H1 (cell line): ENCODE measurements at regions not wholly inside any gene's neighbourhood (a gene's known extent, or its start where the extent isn't known, plus 50 kb on each side); places are given as distances from the start of the nearest gene placed in this dataset.

Source experiments
- CTCF ChIA-PET: fragments of 300-600 bp; sonication (Branson Sonifier 250); formaldehyde crosslinking; loops from one replicate; lab custom pipeline; 2021; ENCODE audit not compliant: partially characterized antibody; lab: Charles Lee
- POLR2A ChIA-PET: fragments of 300-600 bp; sonication (Branson Sonifier 250); formaldehyde crosslinking; loops from one replicate; lab custom pipeline; 2021; ENCODE audit warnings: inconsistent platforms; ENCODE audit not compliant: partially characterized antibody; lab: Charles Lee
- DNase-seq, 2 experiments: peaks; one replicate each; pipeline versions ENCODE4 v3.0.0 to v3.0.0-alpha.2; 2010 to 2022; ENCODE audit warnings: low spot score in 2 of 2, low read depth in 1 of 2, mixed read lengths in 1 of 2
- FAIRE-seq: peaks from 2 replicates; lab custom pipeline; 2011; peaks lifted over from hg19 to GRCh38; lab: Jason Lieb, UNC
- H2AFZ ChIP-seq: 2 replicates; pipeline ENCODE4 v1.8.1; 2012; ENCODE audit warnings: low read length, inconsistent platforms
- H2AK5ac ChIP-seq: 2 replicates; pipeline ENCODE4 v1.6.1; 2013; ENCODE audit warnings: low read depth, low read length
- H2BK120ac ChIP-seq: replicated peaks from 2 replicates; pipeline ENCODE3; 2013; ENCODE audit warnings: low read depth, low read length, inconsistent platforms
- H2BK12ac ChIP-seq: 2 replicates; pipeline ENCODE4 v1.6.1; 2013; ENCODE audit warnings: low read depth, low read length
- H2BK15ac ChIP-seq: 2 replicates; pipeline ENCODE4 v1.6.1; 2013; ENCODE audit warnings: low read length
- H2BK20ac ChIP-seq: 2 replicates; pipeline ENCODE4 v1.6.1; 2013; ENCODE audit warnings: low read length
- H2BK5ac ChIP-seq: 2 replicates; pipeline ENCODE4 v1.6.1; 2013; ENCODE audit warnings: low read depth, low read length
- H3K14ac ChIP-seq: 2 replicates; pipeline ENCODE4 v1.6.1; 2013; ENCODE audit warnings: inconsistent platforms; ENCODE audit not compliant: insufficient read length
- H3K18ac ChIP-seq: 2 replicates; pipeline ENCODE4 v1.6.1; 2013; ENCODE audit warnings: low read length; ENCODE audit errors: extremely low read depth
- H3K23ac ChIP-seq: 2 replicates; pipeline ENCODE4 v1.6.1; 2013; ENCODE audit warnings: inconsistent platforms; ENCODE audit not compliant: insufficient read length
- H3K23me2 ChIP-seq: 2 replicates; pipeline ENCODE4 v1.6.1; 2013; ENCODE audit warnings: low read depth, low read length
- H3K27ac ChIP-seq: 2 replicates; pipeline ENCODE4 v1.6.1; 2011; ENCODE audit warnings: low read depth, low read length, inconsistent platforms
- H3K27me3 ChIP-seq, 4 experiments: replicated peaks in 1 of 4; 1 replicate in 1 of 4; 2 replicates in 3 of 4; pipeline versions ENCODE4 v1.6.1 to v1.8.1; 2011 to 2013; ENCODE audit warnings: low read length in 3 of 4, mild to moderate bottlenecking in 3 of 4, inconsistent platforms in 2 of 4, mixed read lengths in 2 of 4, moderate library complexity in 1 of 4; ENCODE audit not compliant: control insufficient read depth in 3 of 4, insufficient read depth in 3 of 4; ENCODE audit errors: extremely low read depth in 1 of 4
- H3K36me3 ChIP-seq, 4 experiments: 2 replicates each; pipeline versions ENCODE4 v1.6.1 to v1.8.1; 2011 to 2013; ENCODE audit warnings: mild to moderate bottlenecking in 4 of 4, low read length in 3 of 4, moderate library complexity in 2 of 4, control low read depth in 1 of 4, inconsistent platforms in 1 of 4; ENCODE audit not compliant: insufficient read depth in 4 of 4, control insufficient read depth in 2 of 4
- H3K4ac ChIP-seq: replicated peaks from 2 replicates; pipeline ENCODE3; 2013; ENCODE audit warnings: low read length, low read depth, mixed read lengths, inconsistent platforms; ENCODE audit not compliant: insufficient read length
- H3K4me1 ChIP-seq, 4 experiments: replicated peaks in 1 of 4; 1 replicate in 1 of 4; 2 replicates in 3 of 4; pipeline versions ENCODE4 v1.6.1 to v1.8.1; 2011 to 2013; ENCODE audit warnings: low read length in 3 of 4, inconsistent platforms in 2 of 4, mixed read lengths in 1 of 4; ENCODE audit not compliant: insufficient read depth in 4 of 4, control insufficient read depth in 3 of 4
- H3K4me2 ChIP-seq, 2 experiments: 2 replicates each; pipeline versions ENCODE4 v1.6.1 to v1.8.1; 2011 to 2013; ENCODE audit warnings: low read depth in 2 of 2, low read length in 2 of 2, control low read depth in 1 of 2, inconsistent platforms in 1 of 2, mild to moderate bottlenecking in 1 of 2; ENCODE audit not compliant: insufficient read depth in 1 of 2
- H3K4me3 ChIP-seq, 4 experiments: fragments of 200-600, 300-600 bp in 1 of 4; sonication (generic), shearing (Covaris generic), sonication (Bioruptor Twin) in 1 of 4; 2 replicates each; pipeline versions ENCODE4 v1.5.1 to v1.8.1; 2011 to 2016; ENCODE audit warnings: low read length in 4 of 4, low read depth in 3 of 4, control low read depth in 2 of 4, inconsistent platforms in 2 of 4, mild to moderate bottlenecking in 2 of 4, mixed read lengths in 1 of 4, moderate library complexity in 1 of 4; ENCODE audit not compliant: insufficient read depth in 2 of 4; ENCODE audit errors: extremely low read depth in 1 of 4
- H3K56ac ChIP-seq: replicated peaks from 2 replicates; pipeline ENCODE3; 2013; ENCODE audit warnings: low read depth, mild to moderate bottlenecking, mixed read lengths, low read length, inconsistent platforms; ENCODE audit not compliant: insufficient read length
- H3K79me1 ChIP-seq: 2 replicates; pipeline ENCODE4 v1.6.1; 2013; ENCODE audit warnings: low read depth, low read length, control low read depth
- H3K79me2 ChIP-seq, 2 experiments: 2 replicates each; pipeline versions ENCODE4 v1.6.1 to v1.8.1; 2012 to 2013; ENCODE audit warnings: low read length in 2 of 2, mild to moderate bottlenecking in 2 of 2, inconsistent platforms in 1 of 2; ENCODE audit not compliant: insufficient read depth in 2 of 2, control insufficient read depth in 1 of 2
- H3K9ac ChIP-seq, 4 experiments: replicated peaks in 1 of 4; 1 replicate in 1 of 4; 2 replicates in 3 of 4; pipeline versions ENCODE4 v1.6.1 to v1.8.1; 2011 to 2013; ENCODE audit warnings: low read depth in 3 of 4, low read length in 3 of 4, control low read depth in 2 of 4, mild to moderate bottlenecking in 2 of 4, moderate library complexity in 2 of 4, inconsistent platforms in 1 of 4; ENCODE audit errors: extremely low read depth in 1 of 4
- H3K9me3 ChIP-seq, 2 experiments: 2 replicates each; pipeline versions ENCODE4 v1.6.1 to v1.8.1; 2012 to 2013; ENCODE audit warnings: mild to moderate bottlenecking in 2 of 2, moderate library complexity in 2 of 2, control low read depth in 1 of 2, inconsistent platforms in 1 of 2, low read depth in 1 of 2, low read length in 1 of 2, mixed read lengths in 1 of 2; ENCODE audit not compliant: insufficient read depth in 2 of 2
- H4K20me1 ChIP-seq, 2 experiments: replicated peaks in 1 of 2; 2 replicates each; pipeline versions ENCODE3 to v1.8.1; 2011 to 2013; ENCODE audit warnings: inconsistent platforms in 2 of 2, low read length in 2 of 2, mild to moderate bottlenecking in 1 of 2; ENCODE audit not compliant: insufficient read depth in 2 of 2, control insufficient read depth in 1 of 2
- H4K5ac ChIP-seq: 2 replicates; pipeline ENCODE4 v1.6.1; 2013; ENCODE audit warnings: low read length, low read depth, mixed read lengths, inconsistent platforms; ENCODE audit not compliant: insufficient read length
- H4K8ac ChIP-seq: 2 replicates; pipeline ENCODE4 v1.8.0; 2013; ENCODE audit warnings: mild to moderate bottlenecking, moderate library complexity, low read length, inconsistent platforms; ENCODE audit not compliant: insufficient read depth; ENCODE audit errors: extremely low read depth
- H4K91ac ChIP-seq: replicated peaks from 2 replicates; pipeline ENCODE3; 2013; ENCODE audit warnings: low read length, mixed read lengths, inconsistent platforms; ENCODE audit not compliant: insufficient read length
- CHD1 ChIP-seq: IDR thresholded peaks from 2 replicates; pipeline ENCODE4 v1.6.1; 2012; ENCODE audit warnings: low read depth, low read length, improper control_type of control experiment
- WGBS, 2 experiments: shearing (Covaris generic) in 1 of 2; methylation state at CpG; one replicate each; pipeline versions ENCODE4 v1.1.6 to v1.1.7; 2013 to 2015; ENCODE audit warnings: low lambda C conversion rate in 2 of 2, mixed read lengths in 2 of 2, inconsistent platforms in 1 of 2, low coverage in 1 of 2, missing lambda C conversion rate in 1 of 2; ENCODE audit not compliant: insufficient replicate concordance in 2 of 2, insufficient coverage in 1 of 2, insufficient read length in 1 of 2; ENCODE audit errors: extremely low coverage in 1 of 2, missing lambda C conversion rate in 1 of 2; 5-methylcytosine and 5-hydroxymethylcytosine counted together

GRCh38 chr9:11097020-11097419 is 484.2 kb upstream of the PTPRD start:
- Histone ChIP-seq H2BK20ac (no peak overlapping the region), H3K23me2 (no peaks in the 10 kb centered on the region), H4K20me1 (peaks cover 0 to 1% of the 10 kb centered on the region in 2 experiments), H3K18ac (no peak overlapping the region), H4K5ac (no peak overlapping the region), H3K14ac (no peak overlapping the region), H3K79me2 (no peaks in the 10 kb centered on the region), H3K4me1 (no peaks in the 10 kb centered on the region), H3K4ac (no peak overlapping the region), H2AK5ac (no peak overlapping the region), H4K91ac (no peak overlapping the region), H3K36me3 (no peaks in the 10 kb centered on the region), H3K9me3 (no peaks in the 10 kb centered on the region), H3K4me2 (no peak overlapping the region), H3K9ac (no peak overlapping the region), H3K56ac (no peak overlapping the region), H2BK120ac (no peak overlapping the region), H3K4me3 (no peak overlapping the region), H2BK15ac (no peak overlapping the region), H3K27ac (no peak overlapping the region), H3K27me3 (no peaks in the 10 kb centered on the region), H3K79me1 (no peaks in the 10 kb centered on the region), H2AFZ (no peak overlapping the region), H2BK5ac (no peak overlapping the region), H2BK12ac (no peak overlapping the region), H3K23ac (no peak overlapping the region), H4K8ac (no peak overlapping the region)
- no peak for TF ChIP-seq CHD1
- WGBS, 2 experiments, result 88% methylated on average over 1 of the region's 1 CpG; no CpG with 5 or more reads in 1 of the 2 experiments
- DNase-seq (no peak), FAIRE-seq (no peak)
- CTCF ChIA-PET, result no interaction called here
- POLR2A ChIA-PET, result no interaction called here
